ENCODE measurements at regions not wholly inside any gene's neighbourhood (a gene's known extent, or its start where the extent isn't known, plus 50 kb on each side); places are given as distances from the start of the nearest gene placed in this dataset.

DNA sequence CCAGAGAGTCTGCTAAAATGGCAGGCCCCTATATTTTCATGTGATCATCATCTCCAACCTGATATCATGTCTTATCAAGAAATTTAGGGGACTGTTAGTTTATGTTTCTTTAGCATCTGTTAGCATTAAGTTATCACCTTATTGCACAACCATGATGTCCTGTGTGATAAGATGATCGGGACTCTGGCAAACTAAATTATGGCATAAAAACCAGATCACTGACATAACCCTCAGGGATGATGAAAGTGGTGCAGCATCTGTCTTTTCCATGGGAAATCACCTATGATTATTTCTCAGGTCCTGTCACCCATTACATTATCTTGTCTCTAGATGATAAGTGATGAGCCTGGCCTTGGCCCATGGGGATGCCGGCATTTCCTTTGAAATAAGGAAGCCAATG, 458.6 kb upstream of the DCC start:
- no peaks in the 10 kb centered on the region for H3K27me3 ChIP-seq
- H3K4me3 ChIP-seq, result no peak overlapping the region
- no peak for DNase-seq
- H3K9me3 ChIP-seq, result no peaks in the 10 kb centered on the region
- H3K36me3 ChIP-seq, result no peaks in the 10 kb centered on the region

GRCh38 chr18:51884039-51884438, 456.0 kb upstream of the DCC start:
- Histone ChIP-seq H3K9me3 (no peaks in the 10 kb centered on the region), H3K4me3 (no peak overlapping the region), H3K27me3 (no peaks in the 10 kb centered on the region), H3K36me3 (no peaks in the 10 kb centered on the region)
- no peak for DNase-seq

GRCh38 chr18:51890762-51891161, 449.2 kb upstream of the DCC start:
- no peaks in the 10 kb centered on the region for H3K9me3 ChIP-seq
- no peak overlapping the region for H3K4me3 ChIP-seq
- no peaks in the 10 kb centered on the region for H3K36me3 ChIP-seq
- H3K27me3 ChIP-seq, result no peaks in the 10 kb centered on the region
- peak; percentile 42 for DNase-seq

GRCh38 chr18:51891876-51892275, 448.1 kb upstream of the DCC start:
- Histone ChIP-seq H3K9me3 (no peaks in the 10 kb centered on the region), H3K4me3 (no peak overlapping the region), H3K27me3 (no peaks in the 10 kb centered on the region), H3K36me3 (no peaks in the 10 kb centered on the region)
- DNase-seq, result no peak

DNA sequence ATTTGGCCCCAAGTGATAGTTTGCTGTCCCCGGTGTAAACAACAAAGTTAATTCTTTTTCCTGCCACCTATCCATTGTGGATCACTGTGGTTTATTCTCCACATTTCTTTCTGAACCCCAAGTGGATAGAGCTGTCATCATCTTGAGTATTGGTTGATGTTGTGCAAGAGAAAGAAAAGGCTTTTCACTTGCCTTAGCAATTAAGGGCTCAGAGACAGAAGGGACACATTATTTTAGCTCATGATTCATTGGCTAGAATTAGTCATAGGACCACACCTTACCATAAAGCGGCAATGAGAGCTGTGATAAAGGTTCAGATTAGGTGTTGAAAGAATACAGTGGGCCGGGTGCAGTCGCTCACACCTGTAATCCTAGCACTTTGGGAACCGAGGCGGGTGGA, 442.1 kb upstream of the DCC start:
- no peak for DNase-seq
- H3K9me3 ChIP-seq, result no peaks in the 10 kb centered on the region
- no peaks in the 10 kb centered on the region for H3K36me3 ChIP-seq
- no peaks in the 10 kb centered on the region for H3K27me3 ChIP-seq
- no peak overlapping the region for H3K4me3 ChIP-seq

- no peak overlapping the region for H3K4me3 ChIP-seq
- H3K27me3 ChIP-seq, result no peaks in the 10 kb centered on the region
- no peaks in the 10 kb centered on the region for H3K36me3 ChIP-seq
- no peaks in the 10 kb centered on the region for H3K9me3 ChIP-seq
- no peak for DNase-seq
Observed at GRCh38 chr18:51907687-51908597, 432.1 kb upstream of the DCC start.

GRCh38 chr18:51908598-51908944, 431.4 kb upstream of the DCC start:
- Histone ChIP-seq H3K36me3 (no peaks in the 10 kb centered on the region), H3K9me3 (no peaks in the 10 kb centered on the region), H3K4me3 (no peak overlapping the region), H3K27me3 (no peaks in the 10 kb centered on the region)
- no peak for DNase-seq

GRCh38 chr18:51911584-51911983, 428.4 kb upstream of the DCC start:
- H3K9me3 ChIP-seq, result no peaks in the 10 kb centered on the region
- no peak overlapping the region for H3K4me3 ChIP-seq
- no peaks in the 10 kb centered on the region for H3K27me3 ChIP-seq
- H3K36me3 ChIP-seq, result no peaks in the 10 kb centered on the region
- no peak for DNase-seq

DNA sequence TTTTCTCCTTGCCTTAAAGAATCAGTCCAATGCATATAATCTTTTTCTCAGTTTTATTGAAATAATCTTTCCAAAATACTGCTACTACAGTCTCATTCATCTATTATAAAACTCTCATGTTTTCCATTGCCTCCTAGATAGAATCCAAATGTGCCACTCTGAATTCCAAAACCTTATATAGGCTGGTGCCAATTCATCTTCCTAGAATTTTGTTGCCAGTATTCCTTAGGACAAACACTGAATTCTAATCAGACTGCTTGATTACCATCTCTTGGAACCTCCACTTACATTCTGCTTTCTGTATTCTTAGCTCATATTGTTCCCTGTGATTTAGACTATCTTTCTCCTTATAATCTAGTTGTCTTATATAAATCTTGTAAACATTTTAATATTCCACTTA, 427.6 kb upstream of the DCC start:
- H3K9me3 ChIP-seq, result no peaks in the 10 kb centered on the region
- no peak overlapping the region for H3K4me3 ChIP-seq
- H3K36me3 ChIP-seq, result no peaks in the 10 kb centered on the region
- H3K27me3 ChIP-seq, result no peaks in the 10 kb centered on the region
- DNase-seq, result no peak

DNA sequence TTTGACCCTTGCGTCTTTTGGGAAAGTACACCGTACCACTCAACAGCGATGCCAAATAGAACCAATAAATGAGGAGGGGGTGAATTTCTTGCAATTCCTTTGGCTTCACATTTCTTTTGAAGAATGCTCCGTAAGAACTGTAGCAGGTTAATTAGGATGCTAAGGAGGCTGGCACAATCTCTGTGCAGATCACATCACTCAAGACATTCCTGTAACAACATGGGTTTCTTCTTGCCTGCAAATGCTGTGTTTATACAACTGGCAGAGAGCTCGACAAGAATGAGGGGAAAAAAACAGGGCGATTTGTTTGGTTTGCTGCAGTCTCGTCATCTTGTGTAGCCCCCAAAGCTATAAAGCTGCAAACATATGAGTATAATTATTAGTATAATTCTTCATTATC, 424.8 kb upstream of the DCC start:
- DNase-seq, result no peak
- Histone ChIP-seq H3K4me3 (no peak overlapping the region), H3K9me3 (no peaks in the 10 kb centered on the region), H3K36me3 (no peaks in the 10 kb centered on the region), H3K27me3 (no peaks in the 10 kb centered on the region)

DNA sequence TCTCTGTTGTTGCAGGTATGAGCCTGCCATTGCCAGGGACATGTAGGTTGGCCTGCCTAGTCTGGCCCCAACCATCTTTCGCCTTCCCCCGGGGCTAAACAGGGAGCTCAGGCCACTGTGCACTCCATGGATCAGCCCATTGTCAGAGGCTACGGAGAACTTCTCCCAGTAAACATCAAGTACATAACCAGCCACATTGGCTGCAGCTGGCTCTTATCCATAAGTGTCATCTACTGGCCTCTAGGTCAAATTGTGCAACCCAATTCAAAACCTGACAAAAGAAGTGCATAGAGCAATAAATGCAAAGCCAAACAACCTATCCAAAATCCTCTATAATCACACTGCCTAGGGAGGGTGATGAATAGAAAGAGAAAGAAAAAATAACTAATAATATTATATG, 418.1 kb upstream of the DCC start:
- no peak for DNase-seq
- no peaks in the 10 kb centered on the region for H3K36me3 ChIP-seq
- no peaks in the 10 kb centered on the region for H3K9me3 ChIP-seq
- H3K4me3 ChIP-seq, result no peak overlapping the region
- H3K27me3 ChIP-seq, result no peaks in the 10 kb centered on the region

DNA sequence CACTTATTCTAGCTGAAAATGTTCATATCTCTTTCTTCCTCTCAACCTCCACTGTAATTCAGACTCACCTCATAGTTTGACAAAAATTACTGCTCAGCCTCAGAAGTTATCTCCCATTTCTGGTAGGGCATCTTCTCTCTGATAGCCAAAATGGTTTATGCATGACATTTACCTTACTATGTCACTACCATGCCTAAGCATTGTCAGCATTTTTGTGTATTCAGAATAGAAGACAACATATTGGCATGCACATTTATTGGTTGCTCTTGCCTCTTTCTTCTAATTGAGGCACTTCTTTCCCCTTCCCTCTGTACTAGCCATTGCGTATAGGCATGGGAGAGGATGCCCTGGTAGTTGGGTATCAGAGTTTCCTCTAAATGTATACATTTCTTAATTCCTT, 406.1 kb upstream of the DCC start:
- Histone ChIP-seq H3K4me3 (no peak overlapping the region), H3K9me3 (no peaks in the 10 kb centered on the region), H3K27me3 (no peaks in the 10 kb centered on the region), H3K36me3 (no peaks in the 10 kb centered on the region)
- DNase-seq, result no peak

GRCh38 chr18:51936115-51936514, 403.9 kb upstream of the DCC start:
- Histone ChIP-seq H3K36me3 (no peaks in the 10 kb centered on the region), H3K4me3 (no peak overlapping the region), H3K9me3 (no peaks in the 10 kb centered on the region), H3K27me3 (no peaks in the 10 kb centered on the region)
- DNase-seq, result no peak

- DNase-seq, result no peak
- H3K36me3 ChIP-seq, result no peaks in the 10 kb centered on the region
- no peak overlapping the region for H3K4me3 ChIP-seq
- no peaks in the 10 kb centered on the region for H3K9me3 ChIP-seq
- no peaks in the 10 kb centered on the region for H3K27me3 ChIP-seq
Observed at GRCh38 chr18:51941999-51942398, 398.0 kb upstream of the DCC start.

GRCh38 chr18:51943281-51943680, 396.7 kb upstream of the DCC start:
- no peak overlapping the region for H3K4me3 ChIP-seq
- H3K36me3 ChIP-seq, result no peaks in the 10 kb centered on the region
- DNase-seq, result no peak
- H3K27me3 ChIP-seq, result no peaks in the 10 kb centered on the region
- H3K9me3 ChIP-seq, result no peaks in the 10 kb centered on the region

- Histone ChIP-seq H3K4me3 (no peak overlapping the region), H3K27me3 (no peaks in the 10 kb centered on the region), H3K36me3 (no peaks in the 10 kb centered on the region), H3K9me3 (no peaks in the 10 kb centered on the region)
- DNase-seq, result no peak
Observed at GRCh38 chr18:51946946-51947345, 393.1 kb upstream of the DCC start.

DNA sequence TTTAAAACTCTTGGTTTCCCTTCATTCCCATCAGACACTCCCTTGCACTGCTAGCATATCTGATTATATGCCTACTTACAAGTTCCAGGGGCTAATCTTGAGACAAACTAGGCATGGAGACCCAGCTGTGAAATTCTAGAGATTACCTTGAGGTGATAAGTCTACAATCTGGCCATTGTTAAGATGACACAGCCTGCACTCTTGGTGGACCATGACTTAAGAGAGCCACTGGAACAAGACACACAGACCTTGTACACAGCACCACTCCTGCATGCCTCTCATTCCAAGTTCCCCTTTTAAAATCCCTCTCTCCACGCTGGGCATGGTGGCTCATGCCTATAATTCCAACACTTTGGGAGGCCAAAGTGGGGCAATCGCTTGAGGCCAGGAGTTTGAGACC, 387.2 kb upstream of the DCC start:
- no peaks in the 10 kb centered on the region for H3K27me3 ChIP-seq
- no peak overlapping the region for H3K4me3 ChIP-seq
- no peaks in the 10 kb centered on the region for H3K36me3 ChIP-seq
- no peaks in the 10 kb centered on the region for H3K9me3 ChIP-seq
- no peak for DNase-seq

GRCh38 chr18:51953521-51953920, 386.5 kb upstream of the DCC start:
- Histone ChIP-seq H3K36me3 (no peaks in the 10 kb centered on the region), H3K9me3 (no peaks in the 10 kb centered on the region), H3K4me3 (no peak overlapping the region), H3K27me3 (no peaks in the 10 kb centered on the region)
- DNase-seq, result no peak

GRCh38 chr18:51955136-51955535, 384.9 kb upstream of the DCC start:
- Histone ChIP-seq H3K9me3 (no peaks in the 10 kb centered on the region), H3K4me3 (no peak overlapping the region), H3K36me3 (no peaks in the 10 kb centered on the region), H3K27me3 (no peaks in the 10 kb centered on the region)
- DNase-seq, result no peak

All from MG63 (cell line).